SK-N-SH (cell line): ENCODE measurements at regions not wholly inside any gene's neighbourhood (a gene's known extent, or its start where the extent isn't known, plus 50 kb on each side); places are given as distances from the start of the nearest gene placed in this dataset.

Source experiments
- CTCF ChIP-seq: fragments of 200-600 bp; sonication (generic); IDR thresholded peaks from 2 replicates; pipeline ENCODE4 v1.6.1; 2017; ENCODE audit warnings: antibody characterized with exemption, mild to moderate bottlenecking, moderate library complexity
- EZH2phosphoT487 ChIP-seq: fragments of 200-600 bp; sonication (generic); IDR thresholded peaks from 2 replicates; pipeline ENCODE4 v1.6.1; 2017; ENCODE audit warnings: low read depth, mixed run types, mild to moderate bottlenecking, antibody characterized with exemption, moderate library complexity, borderline replicate concordance
- GABPA ChIP-seq: IDR thresholded peaks from 2 replicates; pipeline ENCODE4 v1.4.0; 2012; ENCODE audit warnings: low read depth, mild to moderate bottlenecking
- MAX ChIP-seq: IDR thresholded peaks from 2 replicates; pipeline ENCODE4 v1.4.0; 2012; ENCODE audit warnings: low read depth
- NFIC ChIP-seq: IDR thresholded peaks from 2 replicates; pipeline ENCODE4 v1.4.0; 2012; ENCODE audit warnings: borderline replicate concordance
- NRF1 ChIP-seq: IDR thresholded peaks from 2 replicates; pipeline ENCODE4 v1.6.1; 2012; ENCODE audit warnings: low read depth, mild to moderate bottlenecking, low read length
- POLR2AphosphoS5 ChIP-seq: IDR thresholded peaks from 2 replicates; pipeline ENCODE4 v1.6.1; 2012; ENCODE audit warnings: low read depth, low read length
- RAD21 ChIP-seq: IDR thresholded peaks from 2 replicates; pipeline ENCODE4 v1.6.1; 2012; ENCODE audit warnings: mild to moderate bottlenecking, low read length
- SIN3A ChIP-seq: IDR thresholded peaks from 2 replicates; pipeline ENCODE4 v1.6.1; 2012; ENCODE audit warnings: low read depth, mild to moderate bottlenecking, low read length, moderate library complexity, borderline replicate concordance
- SMC3 ChIP-seq: IDR thresholded peaks from 2 replicates; pipeline ENCODE4 v1.6.1; 2012; ENCODE audit warnings: low read depth, low read length, improper control_type of control experiment
- TAF1 ChIP-seq: IDR thresholded peaks from 2 replicates; pipeline ENCODE4 v1.6.1; 2012; ENCODE audit warnings: low read depth, mild to moderate bottlenecking, low read length, moderate library complexity, borderline replicate concordance
- TEAD4 ChIP-seq: IDR thresholded peaks from 2 replicates; pipeline ENCODE4 v1.4.0; 2012; ENCODE audit warnings: mild to moderate bottlenecking, borderline replicate concordance; ENCODE audit not compliant: insufficient read depth
- USF1 ChIP-seq: IDR thresholded peaks from 2 replicates; pipeline ENCODE4 v1.4.0; 2012; ENCODE audit warnings: low read depth, borderline replicate concordance

- TF ChIP-seq EZH2phosphoT487 = no peak
- no peak for TF ChIP-seq CTCF
- no peak for TF ChIP-seq GABPA
- no peak for TF ChIP-seq RAD21
- no peak for TF ChIP-seq TAF1
- no peak for TF ChIP-seq SIN3A
- TF ChIP-seq TEAD4 = no peak
- TF ChIP-seq POLR2AphosphoS5 = no peak
- TF ChIP-seq MAX = no peak
- no peak for TF ChIP-seq SMC3
- no peak for TF ChIP-seq NFIC
- TF ChIP-seq NRF1 = no peak
- no peak for TF ChIP-seq USF1
Measured at GRCh38 chr5:24226479-24226878, 418.3 kb downstream of the CDH10 start.
